Rectal smooth muscle tissue (tissue), 1 donor: ENCODE measurements at regions not wholly inside any gene's neighbourhood (a gene's known extent, or its start where the extent isn't known, plus 50 kb on each side); places are given as distances from the start of the nearest gene placed in this dataset.
"Not testable (repeated sequence)": the region's sequence is repeated elsewhere in the genome, so short reads cannot be mapped to it uniquely, and the experiment has no call there.

ENCODE experiments used
- H3K27ac ChIP-seq: one replicate; pipeline ENCODE4 v1.7.0; 2013; ENCODE audit warnings: low read depth, low read length, inconsistent platforms
- H3K27me3 ChIP-seq: one replicate; pipeline ENCODE4 v1.7.0; 2013; ENCODE audit warnings: low read length; ENCODE audit not compliant: control insufficient read depth, insufficient read depth
- H3K36me3 ChIP-seq: one replicate; pipeline ENCODE4 v1.7.0; 2013; ENCODE audit warnings: low read length; ENCODE audit not compliant: control insufficient read depth, insufficient read depth
- H3K4me1 ChIP-seq: one replicate; pipeline ENCODE4 v1.7.0; 2013; ENCODE audit warnings: low read length; ENCODE audit not compliant: control insufficient read depth, insufficient read depth
- H3K4me3 ChIP-seq: one replicate; pipeline ENCODE4 v1.7.0; 2013; ENCODE audit warnings: low read length
- H3K9ac ChIP-seq: one replicate; pipeline ENCODE4 v1.7.0; 2013; ENCODE audit warnings: low read length

GRCh38 chr2:123811846-123812245 lies 213.2 kb upstream of the CNTNAP5 start:
- Histone ChIP-seq H3K4me1 (no peaks in the 10 kb centered on the region), H3K27ac (no peak overlapping the region), H3K36me3 (no peaks in the 10 kb centered on the region), H3K9ac (no peak overlapping the region), H3K4me3 (no peak overlapping the region), H3K27me3 (no peaks in the 10 kb centered on the region)

GRCh38 chr2:123816203-123816602 lies 208.9 kb upstream of the CNTNAP5 start:
- no peak overlapping the region for H3K9ac ChIP-seq
- H3K4me1 ChIP-seq = no peaks in the 10 kb centered on the region
- no peak overlapping the region for H3K27ac ChIP-seq
- no peaks in the 10 kb centered on the region for H3K36me3 ChIP-seq
- no peak overlapping the region for H3K4me3 ChIP-seq
- no peaks in the 10 kb centered on the region for H3K27me3 ChIP-seq

GRCh38 chr2:123816928-123817327 lies 208.2 kb upstream of the CNTNAP5 start:
- H3K4me3 ChIP-seq = no peak overlapping the region
- H3K27me3 ChIP-seq = no peaks in the 10 kb centered on the region
- no peak overlapping the region for H3K9ac ChIP-seq
- no peaks in the 10 kb centered on the region for H3K4me1 ChIP-seq
- H3K36me3 ChIP-seq = no peaks in the 10 kb centered on the region
- H3K27ac ChIP-seq = no peak overlapping the region

- Histone ChIP-seq H3K27ac (no peak overlapping the region), H3K36me3 (no peaks in the 10 kb centered on the region)
These were observed 198.3 kb upstream of the CNTNAP5 start for GRCh38 chr2:123826729-123827271.

GRCh38 chr2:123839326-123839725 lies 185.8 kb upstream of the CNTNAP5 start:
- H3K27me3 ChIP-seq = no peaks in the 10 kb centered on the region
- H3K9ac ChIP-seq = no peak overlapping the region
- no peak overlapping the region for H3K4me3 ChIP-seq
- no peaks in the 10 kb centered on the region for H3K36me3 ChIP-seq
- no peaks in the 10 kb centered on the region for H3K4me1 ChIP-seq
- no peak overlapping the region for H3K27ac ChIP-seq

More at GRCh38 chr2:123826729-123827271, 198.3 kb upstream of the CNTNAP5 start:
- H3K4me3 ChIP-seq = no peak overlapping the region
- H3K4me1 ChIP-seq = no peaks in the 10 kb centered on the region
- no peaks in the 10 kb centered on the region for H3K27me3 ChIP-seq
- H3K9ac ChIP-seq = no peak overlapping the region

- no peaks in the 10 kb centered on the region for H3K4me1 ChIP-seq
- no peak overlapping the region for H3K9ac ChIP-seq
- H3K27ac ChIP-seq = no peak overlapping the region
- H3K4me3 ChIP-seq = no peak overlapping the region
- H3K36me3 ChIP-seq = no peaks in the 10 kb centered on the region
- no peaks in the 10 kb centered on the region for H3K27me3 ChIP-seq
These were observed 185.1 kb upstream of the CNTNAP5 start for GRCh38 chr2:123840016-123840415.

GRCh38 chr2:123840574-123840973 lies 184.5 kb upstream of the CNTNAP5 start:
- Histone ChIP-seq H3K4me1 (no peaks in the 10 kb centered on the region), H3K27me3 (no peaks in the 10 kb centered on the region)

GRCh38 chr2:123851281-123851680 lies 173.8 kb upstream of the CNTNAP5 start:
- H3K27ac ChIP-seq = no peak overlapping the region
- no peaks in the 10 kb centered on the region for H3K36me3 ChIP-seq
- no peaks in the 10 kb centered on the region for H3K27me3 ChIP-seq
- H3K4me3 ChIP-seq = no peak overlapping the region
- no peaks in the 10 kb centered on the region for H3K4me1 ChIP-seq
- H3K9ac ChIP-seq = no peak overlapping the region

More at GRCh38 chr2:123840574-123840973, 184.5 kb upstream of the CNTNAP5 start:
- Histone ChIP-seq H3K9ac (no peak overlapping the region), H3K27ac (no peak overlapping the region), H3K4me3 (no peak overlapping the region), H3K36me3 (no peaks in the 10 kb centered on the region)

GRCh38 chr2:123853161-123853560 lies 171.9 kb upstream of the CNTNAP5 start:
- H3K27ac ChIP-seq = no peak overlapping the region
- no peak overlapping the region for H3K9ac ChIP-seq
- no peaks in the 10 kb centered on the region for H3K27me3 ChIP-seq
- H3K36me3 ChIP-seq = no peaks in the 10 kb centered on the region
- H3K4me3 ChIP-seq = no peak overlapping the region
- H3K4me1 ChIP-seq = no peaks in the 10 kb centered on the region

- H3K36me3 ChIP-seq, H3K4me1 ChIP-seq, H3K9ac ChIP-seq, H3K27me3 ChIP-seq, H3K27ac ChIP-seq, H3K4me3 ChIP-seq: not testable (repeated sequence)
These were observed 166.1 kb upstream of the CNTNAP5 start for GRCh38 chr2:123859031-123859430.

GRCh38 chr2:123864416-123864815 lies 160.7 kb upstream of the CNTNAP5 start:
- no peaks in the 10 kb centered on the region for H3K27me3 ChIP-seq
- no peaks in the 10 kb centered on the region for H3K4me1 ChIP-seq
- H3K9ac ChIP-seq = no peak overlapping the region
- H3K36me3 ChIP-seq = no peaks in the 10 kb centered on the region
- no peak overlapping the region for H3K4me3 ChIP-seq
- no peak overlapping the region for H3K27ac ChIP-seq

- Histone ChIP-seq H3K36me3 (no peaks in the 10 kb centered on the region), H3K4me1 (no peaks in the 10 kb centered on the region), H3K27me3 (no peaks in the 10 kb centered on the region), H3K27ac (no peak overlapping the region), H3K4me3 (no peak overlapping the region), H3K9ac (no peak overlapping the region)
These were observed 154.7 kb upstream of the CNTNAP5 start for GRCh38 chr2:123870206-123870880.

- Histone ChIP-seq H3K9ac (no peak overlapping the region), H3K4me3 (no peak overlapping the region), H3K4me1 (no peaks in the 10 kb centered on the region), H3K27ac (no peak overlapping the region), H3K27me3 (no peaks in the 10 kb centered on the region), H3K36me3 (no peaks in the 10 kb centered on the region)
These were observed 154.2 kb upstream of the CNTNAP5 start for GRCh38 chr2:123870881-123871276.
